Activated T-cell treated with anti-CD3 and anti-CD28 coated beads for 1 hour (primary cell): ENCODE measurements at regions not wholly inside any gene's neighbourhood (a gene's known extent, or its start where the extent isn't known, plus 50 kb on each side); places are given as distances from the start of the nearest gene placed in this dataset.

Source experiments
- DNase-seq: peaks from one replicate; pipeline ENCODE4 v3.0.0-alpha.2; 2020; ENCODE audit warnings: low read depth

- DNase-seq, result no peak
Observed at GRCh38 chr1:213871179-213871578, 116.6 kb upstream of the PROX1 start.

GRCh38 chr1:213874789-213875188, 113.0 kb upstream of the PROX1 start:
- DNase-seq, result no peak

GRCh38 chr1:213876531-213876930, 111.2 kb upstream of the PROX1 start:
- no peak for DNase-seq

DNA sequence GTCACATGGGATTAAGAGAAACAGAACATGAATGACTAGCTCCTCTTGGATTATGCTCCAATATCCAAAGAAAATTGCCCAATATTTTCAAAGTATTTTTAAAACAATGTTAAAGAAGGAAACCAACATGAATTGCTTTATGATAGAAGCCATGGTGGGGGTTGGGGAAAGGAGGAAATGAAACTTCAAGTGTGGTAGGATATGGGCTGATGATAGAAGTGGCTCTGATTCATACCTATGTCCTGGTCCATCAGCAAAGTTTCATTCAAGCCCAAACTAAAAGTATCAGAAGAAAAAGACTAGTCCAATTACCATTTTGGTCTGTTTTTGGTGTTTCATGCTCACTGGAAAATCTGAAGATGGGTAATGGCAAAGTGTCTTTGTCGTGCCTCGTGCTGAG, 104.2 kb upstream of the PROX1 start:
- DNase-seq, result no peak

- no peak for DNase-seq
Observed at GRCh38 chr1:213884402-213884801, 103.4 kb upstream of the PROX1 start.

GRCh38 chr1:213884942-213885341, 102.8 kb upstream of the PROX1 start:
- no peak for DNase-seq

- DNase-seq, result no peak
Observed at GRCh38 chr1:213887842-213888241, 99.9 kb upstream of the PROX1 start.

- DNase-seq, result no peak
Observed at GRCh38 chr1:213891989-213892902, 95.5 kb upstream of the PROX1 start.

GRCh38 chr1:213898684-213899083, 89.1 kb upstream of the PROX1 start:
- no peak for DNase-seq

GRCh38 chr1:213899413-213899812, 88.4 kb upstream of the PROX1 start:
- DNase-seq, result no peak

DNA sequence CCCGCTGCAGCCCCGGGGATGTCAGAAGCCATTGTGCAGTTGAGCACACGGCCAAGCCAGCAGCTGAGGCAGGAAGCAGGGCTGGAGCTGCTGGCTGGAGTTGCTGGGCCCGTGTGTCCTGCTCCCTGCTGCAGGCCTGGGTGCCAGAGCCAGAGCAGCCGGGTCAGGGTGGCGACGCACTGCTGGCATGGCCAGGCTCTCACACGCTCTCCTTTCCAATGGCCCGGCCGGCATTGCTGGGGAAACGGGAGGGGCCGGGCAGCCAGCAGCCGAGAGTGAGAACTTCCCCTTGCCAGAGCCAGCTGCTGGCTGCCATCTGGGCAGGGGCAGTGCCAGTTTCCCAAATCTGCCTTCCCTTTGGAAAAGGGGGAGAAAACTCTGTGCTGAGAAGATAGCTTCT, 82.4 kb upstream of the PROX1 start:
- no peak for DNase-seq

DNA sequence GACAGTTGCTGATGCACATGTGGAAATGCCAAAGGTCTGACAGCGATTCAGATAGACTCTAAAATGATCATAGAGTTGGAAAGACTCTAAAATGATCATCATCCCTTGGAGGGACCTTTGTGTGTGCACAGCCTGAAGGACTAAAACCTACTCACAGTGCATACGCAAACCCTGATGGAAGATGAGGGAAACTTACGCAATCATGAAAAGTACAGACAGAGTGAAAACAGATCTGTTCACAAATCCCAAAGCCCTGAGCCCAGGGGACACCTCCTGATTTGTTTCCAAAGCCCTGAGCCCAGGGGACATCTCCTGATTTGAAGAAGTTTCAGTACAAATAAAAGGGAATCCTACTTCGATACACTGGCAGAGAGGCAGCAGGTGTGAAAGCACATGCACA, 79.3 kb upstream of the PROX1 start:
- no peak for DNase-seq

DNA sequence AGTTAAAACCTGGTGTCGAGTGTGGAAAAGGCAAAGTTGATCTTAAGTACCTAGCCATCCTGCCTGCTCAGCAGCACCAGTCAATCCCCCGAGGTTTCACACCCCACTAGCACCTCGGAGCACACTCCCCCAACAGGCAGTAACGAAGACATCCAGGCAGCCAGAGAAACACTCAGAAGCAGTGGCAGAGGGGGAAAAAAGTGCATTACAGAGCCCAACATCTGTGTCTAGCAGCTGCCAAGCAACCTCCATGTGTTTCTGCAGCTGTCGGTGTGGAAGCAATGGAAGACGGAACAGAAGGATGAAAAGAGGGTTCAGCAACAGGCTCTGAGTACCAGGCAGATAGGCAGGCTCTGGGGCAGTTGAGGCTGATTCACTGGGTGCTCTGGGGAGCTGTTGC, 73.4 kb upstream of the PROX1 start:
- no peak for DNase-seq

DNA sequence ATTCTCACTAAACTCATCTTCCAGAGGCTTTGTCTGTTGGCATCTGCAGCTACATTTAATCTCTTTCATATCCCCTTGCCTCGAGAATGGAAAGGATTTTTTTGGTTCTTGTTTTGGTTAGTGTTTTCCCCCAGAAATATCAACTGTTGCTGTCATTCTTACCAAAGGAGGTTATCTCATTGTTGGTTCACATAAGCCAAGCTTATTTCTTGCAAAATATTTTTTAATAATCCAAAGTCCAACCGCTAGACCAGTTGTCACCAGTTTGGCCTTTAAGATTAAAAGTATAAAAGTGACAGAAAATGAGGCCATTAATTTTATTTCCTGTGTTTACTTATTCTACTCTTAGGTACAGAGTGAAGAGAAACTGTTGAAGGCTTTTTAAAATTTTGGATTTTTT, 66.5 kb upstream of the PROX1 start:
- DNase-seq, result no peak

- DNase-seq, result no peak
Observed at GRCh38 chr1:213921712-213922111, 66.1 kb upstream of the PROX1 start.

DNA sequence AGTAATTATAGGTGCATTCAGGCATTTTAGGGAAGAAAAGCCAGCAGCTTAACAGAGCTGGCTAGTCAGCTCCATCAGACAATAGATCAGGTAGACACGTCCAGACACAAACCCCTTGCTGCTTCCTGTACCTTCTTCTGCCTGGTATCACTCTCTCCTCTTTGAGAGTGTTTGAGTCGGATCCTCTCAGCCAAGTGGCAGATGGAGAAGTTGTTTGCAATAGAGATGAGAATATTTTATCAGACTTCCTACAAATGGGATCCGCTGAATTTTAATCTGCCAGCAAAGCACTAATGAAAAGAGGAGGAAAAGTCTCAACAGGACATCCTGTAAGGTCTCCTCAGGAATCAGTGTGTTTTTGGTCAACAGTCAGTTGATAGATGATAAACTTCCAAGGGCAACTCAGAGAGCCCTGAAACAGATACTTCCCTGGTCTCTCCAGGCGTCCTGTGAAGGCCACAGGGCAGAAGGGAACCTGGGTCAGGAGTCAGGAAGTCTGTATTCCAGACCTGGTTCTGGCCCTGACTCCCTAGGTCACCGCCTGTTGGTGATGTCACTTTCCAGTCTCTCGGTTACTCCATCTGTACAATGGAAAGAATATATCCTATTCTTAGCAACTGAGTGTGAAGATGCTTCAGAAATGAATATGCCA, 62.1 kb upstream of the PROX1 start:
- DNase-seq, result no peak

DNA sequence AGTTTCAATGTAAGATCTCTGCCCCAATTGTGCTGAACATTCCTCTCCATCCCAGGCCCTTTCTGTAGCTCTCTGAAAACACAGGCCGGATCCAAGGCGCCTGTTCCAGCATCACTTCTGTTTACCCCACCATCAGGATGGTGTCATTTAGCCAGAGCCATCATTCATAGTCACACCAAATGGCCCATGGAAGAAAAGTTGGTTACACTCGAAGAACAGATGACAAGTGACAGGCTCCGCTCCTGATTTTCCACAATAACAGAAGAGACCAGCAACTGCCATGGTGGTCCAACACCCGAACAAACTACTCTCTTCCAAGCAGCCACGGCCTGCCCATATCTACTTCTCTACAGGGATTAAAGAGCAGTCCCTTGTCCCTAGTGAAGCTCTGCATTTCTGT, 59.9 kb upstream of the PROX1 start:
- DNase-seq, result no peak

DNA sequence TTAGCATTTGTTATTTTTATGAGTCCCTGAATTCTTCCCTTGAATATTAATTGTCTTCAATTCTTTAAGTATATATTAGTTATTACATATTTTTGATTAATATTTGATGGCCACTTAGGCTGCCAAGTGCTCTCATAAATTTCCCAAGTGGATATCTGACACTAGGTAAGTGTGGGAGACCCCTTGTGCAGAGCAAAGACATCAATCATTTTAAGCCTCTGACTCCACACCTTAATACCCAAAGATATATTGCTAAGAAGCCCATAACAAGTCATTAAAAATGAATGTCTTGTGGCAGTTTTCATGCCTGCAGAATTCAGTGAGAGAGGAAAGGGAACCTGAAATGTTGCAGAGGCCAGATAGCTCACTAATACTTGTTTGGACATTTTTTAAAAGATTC, 58.4 kb upstream of the PROX1 start:
- DNase-seq, result no peak

DNA sequence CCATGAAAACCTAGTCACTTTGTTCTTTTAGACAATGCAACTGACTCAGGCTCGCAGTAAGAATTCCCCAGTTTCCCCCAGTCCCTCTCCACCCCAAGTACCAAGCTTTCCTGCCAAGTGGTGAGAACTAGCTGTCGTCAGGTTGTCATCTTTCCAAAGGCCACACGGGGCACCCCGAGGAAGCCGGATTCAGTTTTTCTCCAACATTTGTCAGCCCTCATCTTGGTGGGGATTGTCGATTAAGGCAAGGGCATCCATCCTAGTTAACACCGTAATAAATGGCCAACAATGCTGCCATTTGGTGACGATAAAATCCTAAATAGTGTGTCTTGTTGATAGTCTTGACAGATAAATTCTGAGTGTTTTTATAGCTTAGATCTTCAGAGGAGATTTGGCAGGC, 55.9 kb upstream of the PROX1 start:
- DNase-seq, result no peak

- DNase-seq, result no peak
Observed at GRCh38 chr1:213933336-213933735, 54.4 kb upstream of the PROX1 start.

- no peak for DNase-seq
Observed at GRCh38 chr1:213934649-213935048, 53.1 kb upstream of the PROX1 start.

DNA sequence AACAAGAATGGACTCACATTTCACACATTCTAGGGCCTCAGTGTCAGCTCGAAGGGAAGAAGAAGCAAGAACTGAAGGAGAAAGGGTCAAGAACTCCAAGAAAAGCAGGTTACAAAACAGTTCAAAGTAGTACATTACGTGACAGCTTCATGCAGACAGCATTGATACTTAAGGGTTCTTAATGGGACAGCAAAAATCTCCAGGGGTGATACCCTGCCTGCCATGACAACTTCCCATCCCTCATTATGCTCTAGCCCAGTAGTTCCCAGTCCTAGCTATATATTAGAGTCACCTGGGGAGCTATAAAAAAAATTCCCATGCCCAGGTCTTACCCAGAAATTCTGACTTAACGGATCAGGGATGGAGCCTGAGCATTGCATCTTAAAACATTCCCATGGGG, 51.2 kb upstream of the PROX1 start:
- no peak for DNase-seq
